ENCODE measurements at regions not wholly inside any gene's neighbourhood (a gene's known extent, or its start where the extent isn't known, plus 50 kb on each side); places are given as distances from the start of the nearest gene placed in this dataset.
"Not testable (repeated sequence)": the region's sequence is repeated elsewhere in the genome, so short reads cannot be mapped to it uniquely, and the experiment has no call there.

GRCh38 chr18:25544546-25545287 is 192.8 kb upstream of the ZNF521 start:
- no peak for DNase-seq

DNA sequence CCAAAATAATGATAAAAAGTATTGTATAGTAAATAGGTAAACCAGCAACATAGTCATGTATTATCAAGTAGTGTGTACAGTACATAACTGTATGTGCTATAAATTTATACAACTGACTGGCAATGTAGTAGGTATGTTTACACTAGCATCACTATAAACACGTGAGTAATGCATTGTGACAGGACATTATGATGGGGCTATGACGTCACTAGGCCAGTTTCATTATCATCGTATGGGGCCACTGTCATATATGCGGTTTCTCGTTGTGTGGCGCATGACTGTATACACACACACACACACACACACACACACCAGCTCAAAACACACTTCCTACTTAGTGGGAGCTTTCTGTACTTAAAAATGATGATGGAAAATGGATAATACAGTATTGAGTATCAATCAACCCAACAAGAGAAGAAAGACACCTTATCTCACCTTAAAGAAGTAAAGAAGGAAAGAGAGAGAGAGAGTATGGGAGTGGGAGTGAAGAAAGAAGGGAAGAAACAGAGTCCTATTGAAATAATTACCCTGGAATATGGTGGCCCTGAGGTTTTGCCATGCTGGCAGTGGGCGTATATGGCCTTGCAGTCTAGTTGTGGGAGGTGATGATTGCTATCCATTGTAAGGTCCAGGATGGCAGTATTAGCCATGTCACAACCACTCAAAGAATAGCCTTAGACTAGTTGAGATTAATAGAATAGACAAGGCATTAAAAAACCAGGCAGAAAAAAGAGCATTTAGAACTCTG is 186.4 kb upstream of the ZNF521 start:
- no peak for DNase-seq

DNA sequence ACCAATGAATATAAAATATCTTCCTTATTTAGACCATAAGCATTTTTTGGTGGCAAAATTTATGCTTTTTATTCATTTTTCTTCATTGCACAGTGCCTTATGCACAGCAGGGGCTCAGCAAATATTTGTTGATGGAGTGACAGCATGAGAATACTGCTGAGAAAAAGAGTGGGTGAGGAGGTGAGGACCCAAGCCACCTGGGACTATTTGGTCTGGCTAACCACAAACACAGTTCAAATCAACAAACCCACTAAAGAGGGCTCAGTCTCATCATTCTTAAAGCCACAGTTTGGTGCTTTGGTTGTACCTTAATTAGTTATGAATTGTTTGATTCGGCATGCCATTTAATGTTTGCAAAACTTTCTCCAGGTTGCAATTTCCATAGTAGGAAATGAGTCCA is 183.5 kb upstream of the ZNF521 start:
- no peak for DNase-seq

DNA sequence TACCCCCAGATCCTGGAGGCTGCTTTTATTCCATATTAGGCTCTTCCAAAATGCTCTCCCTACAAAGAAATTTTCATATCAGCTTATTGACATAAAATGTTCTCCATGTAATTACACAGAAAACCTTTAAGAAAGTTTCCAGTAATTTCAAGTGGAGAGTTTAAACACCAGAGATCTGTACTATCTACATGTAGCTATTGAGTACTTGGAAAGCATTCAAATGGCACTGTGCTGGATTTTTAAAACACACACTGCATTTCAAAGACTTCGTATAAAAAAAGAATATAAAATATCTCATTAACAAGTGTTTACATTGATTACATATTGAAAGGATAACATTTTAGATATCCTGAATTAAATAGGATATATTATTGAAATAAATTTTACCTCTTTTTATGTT is 182.4 kb upstream of the ZNF521 start:
- no peak for DNase-seq

- DNase-seq = no peak
Observed at GRCh38 chr18:25533218-25533617, 181.3 kb upstream of the ZNF521 start.

DNA sequence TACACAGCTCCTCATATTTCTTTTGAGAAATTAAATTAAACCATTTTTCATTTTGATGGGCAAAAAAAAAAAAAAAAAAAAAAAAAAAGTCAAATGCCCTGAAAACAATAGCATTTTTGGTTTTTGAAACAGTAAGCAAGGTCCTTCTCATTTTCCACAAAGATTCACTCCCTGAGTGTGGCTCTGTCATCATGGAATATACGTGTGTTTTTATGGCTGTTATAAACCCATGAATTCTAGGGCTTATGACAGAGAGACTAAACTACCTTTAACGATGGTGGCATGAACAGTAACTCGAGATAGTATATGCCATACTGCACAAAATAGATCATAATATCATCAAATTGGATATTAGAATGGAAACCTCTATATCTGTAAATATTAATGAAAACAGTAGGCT is 179.2 kb upstream of the ZNF521 start:
- no peak for DNase-seq

GRCh38 chr18:25525789-25526188 is 173.8 kb upstream of the ZNF521 start:
- DNase-seq = not testable (repeated sequence)

GRCh38 chr18:25518716-25519053 is 166.7 kb upstream of the ZNF521 start:
- no peak for DNase-seq

- no peak for DNase-seq
Observed at GRCh38 chr18:25517881-25518715, 166.1 kb upstream of the ZNF521 start.

DNA sequence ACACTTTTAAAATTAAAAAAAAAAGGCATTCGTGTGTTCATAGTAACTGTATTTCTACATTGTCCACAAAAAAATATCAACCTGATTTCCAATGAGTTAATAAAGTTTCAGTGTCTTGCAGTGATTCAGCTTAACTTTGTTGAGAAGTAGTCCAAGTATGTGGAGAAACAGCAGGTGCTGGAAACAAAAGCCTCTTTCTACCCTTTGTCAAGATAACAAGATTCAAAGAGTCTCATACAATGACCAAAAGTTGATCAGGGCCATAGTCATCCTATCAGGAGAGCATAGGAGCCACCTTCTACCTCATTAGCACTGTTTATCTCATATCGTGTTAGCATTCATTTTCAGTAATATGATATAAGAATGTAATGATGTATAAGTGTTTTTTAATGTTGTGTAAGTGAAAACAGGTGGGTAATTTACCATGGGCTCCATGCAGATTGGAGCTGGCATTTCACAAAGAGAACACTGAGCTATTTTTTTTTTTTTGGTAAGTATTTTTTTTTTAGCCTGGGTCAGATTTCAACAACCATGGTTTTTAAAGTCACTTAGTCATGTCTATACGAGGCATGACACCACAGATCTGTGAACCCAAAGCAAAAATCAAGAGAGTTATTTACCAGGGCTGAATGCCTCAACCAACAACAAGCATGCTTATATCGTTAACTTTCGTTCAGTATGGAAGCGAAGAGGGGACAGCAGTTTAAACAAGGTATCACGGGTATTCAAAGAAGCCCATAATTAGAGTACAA is 165.0 kb upstream of the ZNF521 start:
- DNase-seq = no peak

DNA sequence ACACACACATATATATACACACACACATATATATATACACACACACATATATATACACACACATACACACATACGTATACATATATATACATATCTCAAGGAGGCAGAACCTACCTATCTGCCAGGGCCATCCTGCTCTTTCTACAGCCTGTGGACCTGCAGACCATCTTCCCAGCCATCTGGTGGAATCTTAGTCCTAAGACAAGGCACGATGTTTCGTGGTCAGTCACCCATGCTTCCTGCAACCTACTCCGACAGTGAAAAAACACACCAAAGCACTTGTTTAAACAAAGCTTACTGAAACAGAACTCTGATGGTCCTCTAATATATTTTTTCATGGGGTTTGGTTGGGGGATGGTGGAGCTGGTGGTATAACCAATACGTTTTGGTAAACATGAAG is 164.2 kb upstream of the ZNF521 start:
- DNase-seq = no peak

GRCh38 chr18:25510096-25510495 is 158.1 kb upstream of the ZNF521 start:
- DNase-seq = no peak

DNA sequence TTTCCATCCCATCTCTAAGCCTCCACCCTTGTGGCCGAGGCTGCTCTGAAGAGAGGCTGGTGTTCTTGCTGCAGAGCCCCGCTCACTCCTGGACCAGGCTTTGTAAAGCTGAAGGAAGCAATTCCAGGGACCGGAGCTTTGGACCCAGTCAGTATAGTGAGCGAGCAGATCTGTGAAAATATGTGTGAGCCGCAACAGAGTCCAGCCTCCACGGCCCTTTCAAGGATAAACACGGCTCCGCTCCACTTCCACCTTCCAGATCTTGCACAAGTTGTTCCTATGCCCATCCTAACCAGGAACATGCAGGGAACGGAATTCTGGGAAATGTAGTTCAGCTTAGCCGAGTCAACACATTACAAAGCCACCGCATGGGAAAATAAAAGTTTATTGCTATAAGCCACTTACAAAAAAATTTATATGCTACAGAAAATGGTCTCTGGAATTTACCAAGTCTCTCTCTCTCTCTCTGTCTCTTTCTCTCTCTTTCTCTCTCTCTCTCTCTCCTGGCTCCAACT is 151.7 kb upstream of the ZNF521 start:
- DNase-seq = no peak

- no peak for DNase-seq
Observed at GRCh38 chr18:25497151-25497794, 145.3 kb upstream of the ZNF521 start.

- DNase-seq = no peak
Observed at GRCh38 chr18:25496544-25496943, 144.6 kb upstream of the ZNF521 start.

DNA sequence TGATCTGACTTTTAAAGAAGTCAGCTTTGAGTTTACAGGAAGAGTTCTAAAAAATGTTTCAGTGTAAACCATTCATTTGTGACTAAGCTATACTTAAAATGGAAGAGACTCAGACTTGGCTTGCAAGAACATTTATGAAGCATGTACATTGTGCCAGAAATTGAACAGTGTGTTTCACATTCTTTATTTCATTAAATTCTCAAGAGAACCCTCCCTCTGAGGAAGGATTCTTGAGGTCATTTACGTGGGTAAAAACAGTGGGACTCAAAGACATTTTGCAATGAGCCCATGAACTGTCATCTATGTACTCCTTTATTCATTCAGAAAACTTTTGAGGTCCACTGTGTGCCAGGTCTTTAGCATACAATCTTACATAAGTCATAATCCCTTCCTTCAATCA is 143.6 kb upstream of the ZNF521 start:
- no peak for DNase-seq

DNA sequence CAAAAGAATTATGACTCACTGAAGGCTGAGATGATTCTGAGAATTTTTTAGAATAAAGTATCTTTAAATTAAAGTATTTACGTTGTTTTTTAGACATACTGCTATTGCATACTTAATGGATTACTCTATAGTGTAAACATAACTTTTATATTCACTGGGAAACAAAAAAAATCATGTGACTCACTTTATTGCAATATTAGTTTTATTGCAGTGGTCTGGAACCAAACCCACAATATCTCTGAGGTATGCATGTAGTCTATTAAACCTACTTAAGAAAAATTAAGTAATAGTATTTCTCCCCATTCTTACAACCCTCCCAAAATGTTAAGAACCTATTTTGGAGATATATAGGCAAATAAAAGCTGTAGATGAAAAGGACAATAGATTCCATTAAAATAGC is 142.9 kb upstream of the ZNF521 start:
- DNase-seq = no peak

GRCh38 chr18:25493401-25493800 is 141.4 kb upstream of the ZNF521 start:
- no peak for DNase-seq

GRCh38 chr18:25490316-25490715 is 138.3 kb upstream of the ZNF521 start:
- no peak for DNase-seq

GRCh38 chr18:25473008-25473407 is 121.0 kb upstream of the ZNF521 start:
- no peak for DNase-seq

DNA sequence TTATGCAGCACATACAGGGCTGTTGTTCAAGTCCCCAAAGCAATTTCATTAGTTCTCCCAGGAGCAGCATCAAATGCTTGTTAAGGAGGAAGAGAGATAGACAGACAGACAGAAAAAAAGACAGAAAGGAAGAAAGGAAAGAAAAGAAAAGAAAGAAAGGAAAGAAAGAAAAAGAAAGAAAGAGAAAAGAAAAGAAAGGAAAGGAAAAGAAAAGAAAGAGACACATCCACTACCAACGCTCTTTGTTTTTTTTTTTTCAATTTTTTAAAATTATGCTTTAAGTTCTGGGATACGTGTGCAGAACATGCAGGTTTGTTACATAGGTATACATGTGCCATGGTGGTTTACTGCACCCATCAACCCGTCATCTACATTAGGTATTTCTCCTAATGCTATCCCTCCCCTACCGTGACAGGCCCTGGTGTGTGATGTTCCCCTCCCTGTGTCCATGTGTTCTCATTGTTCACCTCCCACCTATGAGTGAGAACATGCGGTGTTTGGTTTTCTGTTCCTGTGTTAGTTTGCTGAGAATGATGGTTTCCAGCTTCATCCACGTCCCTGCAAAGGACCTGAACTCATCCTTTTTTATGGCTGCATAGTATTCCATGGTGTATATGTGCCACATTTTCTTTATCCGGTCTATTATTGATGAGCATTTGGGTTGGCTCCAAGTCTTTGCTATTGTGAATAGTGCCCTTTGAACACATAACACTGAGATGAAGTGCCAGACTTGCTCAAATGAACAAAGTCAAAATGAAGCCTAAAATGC is 119.0 kb upstream of the ZNF521 start:
- DNase-seq = not testable (repeated sequence)

GRCh38 chr18:25470062-25470461 is 118.1 kb upstream of the ZNF521 start:
- DNase-seq = no peak
